HUDEP-2 (cell line): ENCODE measurements at regions not wholly inside any gene's neighbourhood (a gene's known extent, or its start where the extent isn't known, plus 50 kb on each side); places are given as distances from the start of the nearest gene placed in this dataset.
"Not testable (repeated sequence)": the region's sequence is repeated elsewhere in the genome, so short reads cannot be mapped to it uniquely, and the experiment has no call there.

Experiments used
- DNase-seq, 76 experiments: peaks; one replicate each; lab custom pipeline; 2025; ENCODE audit not compliant: unreplicated experiment in 76 of 76; lab: John Stamatoyannopoulos, UW

GRCh38 chr9:28409919-28410318 is 836.6 kb upstream of the C9orf72 start:
- no peak for DNase-seq

DNA sequence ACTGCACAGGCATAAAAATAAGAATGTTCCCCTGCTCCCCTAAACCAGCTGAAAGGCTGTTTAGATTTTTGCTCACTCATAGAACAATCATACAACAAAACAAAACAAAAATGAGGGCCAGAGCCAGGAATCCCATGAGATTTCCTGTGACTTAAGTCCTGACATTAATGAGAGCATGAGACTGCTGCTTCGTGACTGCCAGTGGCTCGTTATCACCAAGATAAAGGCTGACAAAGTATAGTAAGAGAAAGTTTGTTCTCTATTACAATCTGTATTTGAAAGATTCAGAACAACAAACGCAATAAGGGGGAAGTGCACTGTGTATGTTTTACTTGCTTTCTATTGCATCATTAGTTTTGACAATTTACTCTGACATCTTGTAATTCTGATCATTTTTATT is 837.1 kb upstream of the C9orf72 start:
- DNase-seq, result no peak

DNA sequence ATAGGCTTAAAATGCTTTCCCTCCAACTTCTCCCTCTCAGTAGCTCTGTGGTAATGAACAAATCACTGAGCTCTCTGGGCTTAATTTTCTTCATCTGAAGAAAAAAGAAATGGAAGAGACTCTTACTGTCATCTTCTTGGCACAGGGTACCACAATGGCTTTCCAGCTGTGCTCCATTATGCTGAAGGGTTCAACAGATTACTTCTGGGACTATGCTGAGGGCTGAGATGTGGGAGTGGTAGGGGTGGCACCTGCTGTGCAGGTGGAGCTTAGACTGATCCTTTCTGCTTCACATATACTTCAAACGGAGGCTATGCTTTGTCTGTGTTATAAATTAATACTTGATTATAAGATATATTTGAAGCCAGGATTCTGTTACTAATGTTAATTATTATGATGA is 840.2 kb upstream of the C9orf72 start:
- DNase-seq, result no peak

DNA sequence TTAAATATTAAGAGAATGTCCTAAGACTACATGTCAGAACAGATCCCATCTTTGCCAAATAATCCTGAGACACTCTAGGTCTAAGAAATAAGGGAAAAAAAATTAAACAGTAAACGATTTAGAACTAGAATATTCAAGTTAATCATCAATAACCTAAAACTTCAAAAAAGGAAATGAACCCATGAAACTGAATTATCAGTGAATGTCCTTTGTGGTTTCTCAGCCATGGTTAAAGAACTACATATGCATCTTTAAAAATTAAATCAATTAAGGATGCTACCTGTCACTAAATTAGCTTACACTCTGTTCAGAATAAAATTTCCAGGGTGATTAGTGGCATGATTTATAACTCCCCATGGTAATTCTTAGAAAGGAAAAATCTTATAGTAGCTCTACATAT is 850.0 kb upstream of the C9orf72 start:
- no peak for DNase-seq

GRCh38 chr9:28435456-28435855 is 862.2 kb upstream of the C9orf72 start:
- DNase-seq, result no peak

GRCh38 chr9:28439688-28440087 is 866.4 kb upstream of the C9orf72 start:
- no peak for DNase-seq

- no peak for DNase-seq
Measured at GRCh38 chr9:28443461-28443860, 870.2 kb upstream of the C9orf72 start.

DNA sequence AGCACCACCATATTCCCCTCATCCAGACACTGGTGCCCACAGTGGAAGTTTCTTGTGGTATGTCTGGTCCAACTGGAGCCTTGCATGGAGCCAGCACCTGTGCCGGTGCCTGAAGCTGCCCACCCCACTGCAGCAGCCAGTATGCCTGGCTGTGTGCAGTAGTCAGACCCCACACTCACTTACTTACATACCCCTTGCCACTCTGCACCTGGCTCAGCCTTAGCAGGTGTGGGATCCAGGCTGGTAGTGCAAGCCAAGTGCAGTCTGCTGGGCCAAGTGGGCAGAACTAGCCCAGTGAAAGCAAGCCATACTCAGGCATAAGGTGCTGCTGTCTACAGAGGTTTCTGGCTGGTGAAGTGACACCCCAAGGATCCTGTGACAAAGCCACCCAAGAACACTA is 871.4 kb upstream of the C9orf72 start:
- DNase-seq, result no peak

- no peak for DNase-seq
Measured at GRCh38 chr9:28445211-28445610, 871.9 kb upstream of the C9orf72 start.

GRCh38 chr9:28453918-28454317 is 880.6 kb upstream of the C9orf72 start:
- DNase-seq, result no peak

GRCh38 chr9:28456861-28457260 is 883.6 kb upstream of the C9orf72 start:
- DNase-seq, result no peak

DNA sequence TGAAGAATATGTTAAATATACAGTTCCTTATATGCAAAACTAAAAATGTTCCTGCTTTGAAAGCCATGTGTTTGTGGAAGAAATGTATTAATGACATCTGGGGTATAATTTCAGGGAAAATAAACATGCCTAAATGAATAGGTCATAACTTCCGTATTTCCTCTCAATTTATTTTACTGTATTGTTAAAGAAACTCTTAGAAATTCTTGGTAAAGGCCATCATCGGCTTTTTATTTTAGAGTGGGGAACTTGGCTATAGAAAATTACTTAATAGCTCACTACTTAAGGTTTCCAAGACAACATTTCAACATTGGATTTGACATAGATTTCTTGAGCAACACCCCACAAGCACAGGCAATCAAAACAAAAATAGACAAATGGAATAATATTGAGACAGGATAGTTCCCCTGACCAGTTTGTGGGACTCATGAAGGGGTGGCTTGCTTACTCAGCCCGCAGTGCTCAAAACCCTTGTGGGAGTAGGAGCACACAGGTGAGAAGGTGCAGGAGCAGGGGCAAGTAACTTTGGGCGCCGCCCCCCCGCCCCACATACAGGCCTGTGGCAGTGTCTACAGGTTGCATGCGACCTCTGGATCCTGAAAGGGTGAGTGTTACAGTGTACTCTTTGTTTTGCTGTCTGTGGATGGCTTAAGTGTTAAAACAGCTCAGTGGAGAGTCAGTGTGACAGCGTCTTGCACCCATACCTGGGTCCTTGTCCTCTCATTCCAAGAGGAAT is 891.4 kb upstream of the C9orf72 start:
- no peak for DNase-seq

GRCh38 chr9:28471261-28471660 is 898.0 kb upstream of the C9orf72 start:
- DNase-seq, result no peak

- DNase-seq, result no peak
Measured at GRCh38 chr9:28487561-28487960, 914.3 kb upstream of the C9orf72 start.

GRCh38 chr9:28491121-28491520 is 917.8 kb upstream of the C9orf72 start:
- DNase-seq, result no peak

DNA sequence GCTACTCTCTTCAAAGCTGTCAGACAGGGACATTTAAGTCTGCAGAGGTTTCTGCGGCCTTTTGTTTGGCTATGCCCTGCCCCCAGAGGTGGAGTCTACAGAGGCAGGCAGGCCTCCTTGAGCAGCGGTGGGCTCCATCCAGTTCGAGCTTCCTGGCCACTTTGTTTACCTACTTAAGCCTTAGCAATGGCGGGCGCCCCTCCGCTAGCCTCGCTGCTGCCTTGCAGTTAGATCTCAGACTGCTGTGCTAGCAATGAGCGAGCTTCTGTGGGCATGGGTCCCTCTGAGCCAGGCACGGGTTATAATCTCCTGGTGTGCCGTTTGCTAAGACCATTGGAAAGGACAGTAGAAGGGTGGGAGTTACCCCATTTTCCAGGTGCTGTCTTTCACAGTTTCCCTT is 924.9 kb upstream of the C9orf72 start:
- DNase-seq, result not testable (repeated sequence)

DNA sequence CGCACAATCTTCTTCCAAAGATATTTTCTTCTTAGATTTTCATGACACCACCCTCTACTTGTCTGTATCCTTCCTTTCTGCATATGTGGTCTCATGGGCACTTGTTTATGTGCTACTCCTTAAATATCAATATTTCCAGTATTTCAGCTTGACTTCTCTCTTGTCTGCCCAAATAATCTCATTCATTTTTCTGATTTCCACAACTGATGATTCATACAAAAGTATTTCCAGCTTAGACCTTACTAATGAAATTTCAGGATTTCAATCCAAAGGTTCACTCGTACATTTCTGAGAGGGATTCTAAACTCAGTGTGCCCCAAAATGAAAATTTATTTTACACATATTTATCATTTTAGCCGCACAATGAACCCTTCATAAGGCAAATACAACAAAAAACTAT is 928.9 kb upstream of the C9orf72 start:
- no peak for DNase-seq

DNA sequence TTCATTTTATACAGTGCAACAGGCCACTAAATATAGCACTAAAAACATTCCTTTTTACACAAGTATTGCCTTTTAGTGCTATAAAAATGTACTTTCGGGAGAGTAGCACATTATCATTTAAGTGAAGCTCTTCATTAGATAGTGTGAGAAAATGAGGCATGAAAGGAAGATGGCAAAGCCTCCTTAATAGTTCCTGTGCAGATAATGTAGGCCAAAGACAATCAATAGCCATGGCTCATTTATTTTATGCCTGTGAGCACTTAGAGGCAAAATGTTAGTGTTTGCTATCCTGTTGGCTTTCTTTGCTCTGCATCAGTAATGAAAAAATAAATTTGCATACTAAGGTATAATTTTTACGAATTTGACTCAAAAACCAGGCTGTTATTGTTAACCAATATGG is 929.5 kb upstream of the C9orf72 start:
- DNase-seq, result no peak

GRCh38 chr9:28503573-28503972 is 930.3 kb upstream of the C9orf72 start:
- no peak for DNase-seq

DNA sequence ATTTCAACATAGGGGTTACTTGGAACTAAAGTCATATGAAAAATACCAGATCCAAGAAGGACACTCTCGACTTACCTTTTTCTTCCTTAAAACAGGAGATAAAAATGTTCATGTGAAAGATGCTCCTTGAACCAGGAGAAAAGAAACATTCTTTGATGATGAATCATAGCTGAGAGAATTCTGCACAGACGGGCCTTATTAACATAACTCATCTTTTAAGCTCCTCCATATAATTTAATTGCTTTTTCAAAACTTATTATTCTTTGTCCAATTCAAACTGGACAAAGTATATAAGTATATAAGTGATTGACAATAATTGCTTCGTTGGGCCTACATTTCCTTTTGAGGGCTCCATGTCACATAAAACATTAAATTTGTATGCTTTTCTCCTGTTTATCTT is 945.2 kb upstream of the C9orf72 start:
- DNase-seq, result no peak

DNA sequence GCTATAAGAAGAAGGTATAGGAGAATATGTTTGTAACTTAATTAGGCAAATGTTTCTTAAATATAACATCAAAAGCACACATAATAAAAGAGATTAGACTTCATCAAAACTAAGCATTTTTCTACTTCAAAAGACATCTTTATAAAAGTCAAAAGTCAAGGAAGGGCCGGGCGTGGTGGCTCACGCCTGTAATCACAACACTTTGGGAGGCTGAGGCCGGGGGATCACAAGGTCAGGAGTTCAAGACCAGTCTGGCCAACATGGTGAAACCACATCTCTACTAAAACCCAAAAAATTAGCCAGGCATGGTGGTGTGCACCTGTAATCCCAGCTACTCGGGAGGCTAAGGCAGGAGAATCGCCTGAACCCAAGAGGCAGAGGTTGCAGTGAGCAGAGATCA is 951.0 kb upstream of the C9orf72 start:
- DNase-seq, result not testable (repeated sequence)

DNA sequence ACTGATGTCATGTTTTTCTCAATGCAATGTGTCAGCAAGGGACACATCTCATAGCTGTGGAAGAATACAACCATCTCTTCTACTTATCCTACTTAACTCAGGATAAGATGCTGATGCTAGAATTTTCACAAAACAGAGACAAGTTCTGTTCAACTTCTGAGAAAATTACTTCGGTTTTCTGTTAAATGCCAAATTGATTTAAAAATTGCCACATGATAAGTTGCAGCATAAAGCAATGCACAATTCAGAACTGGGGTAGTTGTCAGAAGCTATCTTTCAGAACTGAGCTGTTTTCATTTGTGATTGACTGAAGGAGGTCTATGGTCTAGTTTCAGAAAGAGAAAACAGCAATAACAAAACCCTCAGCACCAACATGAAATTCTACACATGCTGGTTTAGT is 954.8 kb upstream of the C9orf72 start:
- no peak for DNase-seq

DNA sequence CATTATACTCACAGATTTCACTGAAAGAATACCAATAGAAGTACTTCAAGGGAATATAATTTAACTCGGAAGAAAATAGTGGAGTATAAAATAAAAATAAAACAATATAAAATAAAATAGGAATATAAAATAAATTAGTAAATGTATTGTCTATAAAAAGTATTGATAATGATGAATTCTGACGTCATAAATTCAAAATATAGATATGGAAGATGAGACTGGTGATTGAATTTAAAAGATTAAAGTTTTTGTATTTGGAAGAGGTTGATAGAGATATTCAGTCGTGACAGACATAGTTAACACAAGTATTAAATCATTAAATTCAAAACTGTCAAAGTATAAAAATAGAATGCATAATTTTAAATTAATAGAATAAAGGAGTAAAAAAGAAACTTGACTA is 964.9 kb upstream of the C9orf72 start:
- DNase-seq, result no peak
